ENCODE measurements at regions not wholly inside any gene's neighbourhood (a gene's known extent, or its start where the extent isn't known, plus 50 kb on each side); places are given as distances from the start of the nearest gene placed in this dataset.

DNA sequence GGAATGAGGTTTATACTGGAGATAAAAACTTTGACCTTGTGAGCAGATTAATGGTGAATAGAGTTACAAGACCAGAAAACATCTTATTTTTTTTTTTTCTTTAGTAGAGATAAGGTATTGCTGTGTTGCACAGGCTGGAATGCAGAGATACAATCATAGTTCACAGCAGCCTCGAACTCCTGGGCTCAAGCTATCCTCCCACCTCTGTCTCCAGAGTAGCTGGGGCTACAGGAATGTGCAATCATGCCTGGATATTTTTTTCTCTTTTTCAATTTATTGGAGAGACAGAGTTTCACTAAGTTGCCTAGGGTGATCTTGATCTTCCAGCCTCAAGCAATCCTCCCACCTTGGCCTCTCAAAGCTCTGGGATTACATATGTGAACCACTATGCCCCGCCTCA is 2139.1 kb downstream of the PCDH9 start:
- TF ChIP-seq, protein P1, sequence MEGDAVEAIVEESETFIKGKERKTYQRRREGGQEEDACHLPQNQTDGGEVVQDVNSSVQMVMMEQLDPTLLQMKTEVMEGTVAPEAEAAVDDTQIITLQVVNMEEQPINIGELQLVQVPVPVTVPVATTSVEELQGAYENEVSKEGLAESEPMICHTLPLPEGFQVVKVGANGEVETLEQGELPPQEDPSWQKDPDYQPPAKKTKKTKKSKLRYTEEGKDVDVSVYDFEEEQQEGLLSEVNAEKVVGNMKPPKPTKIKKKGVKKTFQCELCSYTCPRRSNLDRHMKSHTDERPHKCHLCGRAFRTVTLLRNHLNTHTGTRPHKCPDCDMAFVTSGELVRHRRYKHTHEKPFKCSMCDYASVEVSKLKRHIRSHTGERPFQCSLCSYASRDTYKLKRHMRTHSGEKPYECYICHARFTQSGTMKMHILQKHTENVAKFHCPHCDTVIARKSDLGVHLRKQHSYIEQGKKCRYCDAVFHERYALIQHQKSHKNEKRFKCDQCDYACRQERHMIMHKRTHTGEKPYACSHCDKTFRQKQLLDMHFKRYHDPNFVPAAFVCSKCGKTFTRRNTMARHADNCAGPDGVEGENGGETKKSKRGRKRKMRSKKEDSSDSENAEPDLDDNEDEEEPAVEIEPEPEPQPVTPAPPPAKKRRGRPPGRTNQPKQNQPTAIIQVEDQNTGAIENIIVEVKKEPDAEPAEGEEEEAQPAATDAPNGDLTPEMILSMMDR (IDR thresholded peaks at IDR 0.05 in 2 of 3, conservative IDR thresholded peaks at IDR 0.05 in 1 of 3; ENCODE audit: borderline replicate concordance in 1 of 3, insufficient read depth in 1 of 3, low read depth in 2 of 3, low read length in 2 of 3), result no peak
- no peak for TF ChIP-seq POLR2AphosphoS5 (IDR thresholded peaks at IDR 0.05; ENCODE audit: low read depth, low read length)
- TF ChIP-seq EZH2phosphoT487 (IDR thresholded peaks at IDR 0.05; ENCODE audit: borderline replicate concordance), result no peak
- TF ChIP-seq ZNF274 (IDR thresholded peaks at IDR 0.05; ENCODE audit: low read depth, low read length), result no peak
- no peak for TF ChIP-seq POLR2A (IDR thresholded peaks at IDR 0.05; ENCODE audit: borderline replicate concordance, extremely low read depth, insufficient read depth, insufficient read length)
- TF ChIP-seq EZH2 (IDR thresholded peaks at IDR 0.05), result no peak
- TF ChIP-seq, protein P2, sequence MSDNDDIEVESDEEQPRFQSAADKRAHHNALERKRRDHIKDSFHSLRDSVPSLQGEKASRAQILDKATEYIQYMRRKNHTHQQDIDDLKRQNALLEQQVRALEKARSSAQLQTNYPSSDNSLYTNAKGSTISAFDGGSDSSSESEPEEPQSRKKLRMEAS (IDR thresholded peaks at IDR 0.05), result no peak
- no peak for TF ChIP-seq CEBPB (IDR thresholded peaks at IDR 0.05; ENCODE audit: low read depth)
- TF ChIP-seq REST (IDR thresholded peaks at IDR 0.05; ENCODE audit: low read depth), result no peak
- no peak for TF ChIP-seq FOSL1 (IDR thresholded peaks at IDR 0.05; ENCODE audit: low read depth)
- TF ChIP-seq RAD21 (IDR thresholded peaks at IDR 0.05; ENCODE audit: low read depth), result no peak
- TF ChIP-seq TCF7L2 (IDR thresholded peaks at IDR 0.05; ENCODE audit: borderline replicate concordance, extremely low read depth, insufficient read depth, insufficient read length), result no peak

Measured in HCT116 (cell line).